Upper lobe of right lung (tissue), 1 donor: ENCODE measurements at regions not wholly inside any gene's neighbourhood (a gene's known extent, or its start where the extent isn't known, plus 50 kb on each side); places are given as distances from the start of the nearest gene placed in this dataset.

Experiments used
- ATAC-seq: fragments of 200-7000 bp; cut with Tn5 transposase; one replicate; pipeline ENCODE4 v1.9.1; 2020; ENCODE audit warnings: mild to moderate bottlenecking, moderate library complexity
- DNase-seq: peaks from one replicate; pipeline ENCODE4 v3.0.0-alpha.2; 2020
- H3K27ac ChIP-seq: fragments of 200-600 bp; one replicate; pipeline ENCODE4 v1.8.0; 2022
- H3K27me3 ChIP-seq: fragments of 200-600 bp; one replicate; pipeline ENCODE4 v1.8.0; 2022; ENCODE audit warnings: mild to moderate bottlenecking
- H3K36me3 ChIP-seq: fragments of 200-600 bp; one replicate; pipeline ENCODE4 v1.8.0; 2022
- H3K4me1 ChIP-seq: fragments of 200-600 bp; one replicate; pipeline ENCODE4 v1.8.0; 2022
- H3K4me3 ChIP-seq: fragments of 200-600 bp; one replicate; pipeline ENCODE4 v1.8.0; 2022; ENCODE audit warnings: mild to moderate bottlenecking
- H3K9me3 ChIP-seq: fragments of 200-600 bp; one replicate; pipeline ENCODE4 v1.8.0; 2022
- intact Hi-C: fragments of 100-400 bp; cut with DNase I; formaldehyde crosslinking; loops from one replicate; pipeline ENCODE4 v1.11.0; 2022
- TF ChIP-seq, protein P1 (sequence below): fragments of 200-600 bp; IDR thresholded peaks from one replicate; pipeline ENCODE4 v1.8.0; 2022; ENCODE audit warnings: antibody characterized with exemption
- donor health status: DM: no; HTN: yes; CAD: no; lungs with severe emphysema.

DNA sequence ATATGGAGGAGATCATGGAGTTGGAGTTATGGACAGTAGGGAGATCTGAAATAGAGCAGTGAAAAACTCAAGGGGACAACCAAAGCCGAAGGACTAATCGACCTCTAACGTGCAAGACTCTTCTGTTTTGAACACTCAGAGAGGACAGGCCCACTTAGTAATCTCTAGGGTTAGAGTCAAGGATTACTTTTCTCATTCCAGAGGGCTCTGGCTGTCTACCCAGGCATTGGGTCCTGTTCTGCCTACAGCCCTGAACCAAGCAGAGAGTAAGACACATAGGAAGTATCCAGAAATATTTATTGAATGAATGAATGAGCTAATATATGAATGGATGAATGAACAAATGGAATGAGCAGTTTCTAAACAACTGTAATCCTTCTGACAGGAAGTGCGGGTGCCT, 50.3 kb upstream of the PKDCC start:
- H3K27me3 ChIP-seq: no peaks in the 10 kb centered on the region
- no peak for DNase-seq
- ATAC-seq: no peak
- no peaks in the 10 kb centered on the region for H3K9me3 ChIP-seq
- H3K4me1 ChIP-seq: no peaks in the 10 kb centered on the region
- H3K4me3 ChIP-seq: no peak overlapping the region
- no peak overlapping the region for H3K27ac ChIP-seq
- TF ChIP-seq, protein P1, sequence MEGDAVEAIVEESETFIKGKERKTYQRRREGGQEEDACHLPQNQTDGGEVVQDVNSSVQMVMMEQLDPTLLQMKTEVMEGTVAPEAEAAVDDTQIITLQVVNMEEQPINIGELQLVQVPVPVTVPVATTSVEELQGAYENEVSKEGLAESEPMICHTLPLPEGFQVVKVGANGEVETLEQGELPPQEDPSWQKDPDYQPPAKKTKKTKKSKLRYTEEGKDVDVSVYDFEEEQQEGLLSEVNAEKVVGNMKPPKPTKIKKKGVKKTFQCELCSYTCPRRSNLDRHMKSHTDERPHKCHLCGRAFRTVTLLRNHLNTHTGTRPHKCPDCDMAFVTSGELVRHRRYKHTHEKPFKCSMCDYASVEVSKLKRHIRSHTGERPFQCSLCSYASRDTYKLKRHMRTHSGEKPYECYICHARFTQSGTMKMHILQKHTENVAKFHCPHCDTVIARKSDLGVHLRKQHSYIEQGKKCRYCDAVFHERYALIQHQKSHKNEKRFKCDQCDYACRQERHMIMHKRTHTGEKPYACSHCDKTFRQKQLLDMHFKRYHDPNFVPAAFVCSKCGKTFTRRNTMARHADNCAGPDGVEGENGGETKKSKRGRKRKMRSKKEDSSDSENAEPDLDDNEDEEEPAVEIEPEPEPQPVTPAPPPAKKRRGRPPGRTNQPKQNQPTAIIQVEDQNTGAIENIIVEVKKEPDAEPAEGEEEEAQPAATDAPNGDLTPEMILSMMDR: no peak
- no peaks in the 10 kb centered on the region for H3K36me3 ChIP-seq
- intact Hi-C loops: no loop called here
